Esophagus muscularis mucosa (tissue), 4 donors: ENCODE measurements at regions not wholly inside any gene's neighbourhood (a gene's known extent, or its start where the extent isn't known, plus 50 kb on each side); places are given as distances from the start of the nearest gene placed in this dataset.

Source experiments
- DNase-seq: peaks from one replicate; pipeline ENCODE4 v3.0.0-alpha.2; 2017; ENCODE audit errors: extremely low spot score
- H3K27ac ChIP-seq, 4 donors: fragments of 200-600 bp; sonication (generic); replicated peaks in 1 of 4; 1 replicate in 3 of 4; 2 replicates in 1 of 4; pipeline ENCODE4 v1.5.1; 2016 to 2019; ENCODE audit warnings: mild to moderate bottlenecking in 1 of 4
- H3K27me3 ChIP-seq, 4 donors: fragments of 200-600 bp; sonication (generic); one replicate each; pipeline versions ENCODE4 v1.5.1 to v1.6.0; 2016 to 2019
- H3K36me3 ChIP-seq, 4 donors: fragments of 200-600 bp; sonication (generic); one replicate each; pipeline ENCODE4 v1.5.1; 2016 to 2019
- H3K4me1 ChIP-seq, 4 donors: fragments of 200-600 bp; sonication (generic); one replicate each; pipeline ENCODE4 v1.5.1; 2016 to 2019
- H3K4me3 ChIP-seq, 4 donors: fragments of 200-600 bp; sonication (generic); 1 replicate in 2 of 4; 2 replicates in 2 of 4; pipeline ENCODE4 v1.5.1; 2016 to 2019; ENCODE audit warnings: mild to moderate bottlenecking in 4 of 4, moderate library complexity in 1 of 4
- H3K9me3 ChIP-seq, 4 donors: fragments of 200-600 bp; sonication (generic); 1 replicate in 3 of 4; 2 replicates in 1 of 4; pipeline ENCODE4 v1.5.1; 2016 to 2019
- EP300 ChIP-seq: sonication (generic); formaldehyde crosslinking; IDR thresholded peaks from one replicate; pipeline ENCODE4 v1.6.1; 2017; ENCODE audit warnings: antibody characterized with exemption
- POLR2A ChIP-seq: fragments of 450-650 bp; IDR thresholded peaks from one replicate; pipeline ENCODE4 v1.6.1; 2017; ENCODE audit warnings: antibody characterized with exemption, moderate library complexity, mild to moderate bottlenecking, low read depth
- POLR2AphosphoS5 ChIP-seq, 2 donors: sonication (generic); formaldehyde crosslinking; IDR thresholded peaks; one replicate each; pipeline ENCODE4 v1.6.1; 2017; ENCODE audit warnings: antibody characterized with exemption in 2 of 2
- WGBS: methylation state at CpG from one replicate; pipeline ENCODE4 v1.1.5; 2018; 5-methylcytosine and 5-hydroxymethylcytosine counted together
- intact Hi-C: fragments of 100-400 bp; cut with DNase I; formaldehyde crosslinking; loops from one replicate; pipeline ENCODE4 v1.15.1; 2023
- TF ChIP-seq, protein P1 (sequence below), 3 experiments: fragments of 200-600 bp in 2 of 3; fragments of 450-650 bp in 1 of 3; sonication (generic) in 2 of 3; IDR thresholded peaks; one replicate each; pipeline ENCODE4 v1.5.1; 2017 to 2019; ENCODE audit warnings: antibody characterized with exemption in 3 of 3, mild to moderate bottlenecking in 2 of 3, moderate library complexity in 1 of 3

DNA sequence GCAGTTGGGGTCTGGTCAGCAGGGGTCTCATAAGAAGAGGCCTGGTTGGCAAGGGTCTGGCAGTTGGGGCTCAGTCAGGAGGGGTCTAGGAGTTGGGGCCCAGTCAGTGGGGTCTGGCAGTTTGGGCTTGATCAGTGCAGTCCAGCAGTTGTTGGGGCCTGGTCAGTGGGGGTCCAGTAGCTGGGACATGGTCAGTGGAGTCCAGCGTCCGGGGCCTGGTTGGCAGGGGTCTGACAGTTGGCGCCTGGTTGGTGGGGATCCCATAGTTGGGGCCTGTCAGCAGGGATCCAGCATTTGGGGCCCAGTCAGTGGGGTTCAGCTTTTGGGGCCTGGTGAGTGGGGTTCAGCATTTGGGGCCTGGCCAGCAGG, 60.5 kb upstream of the TPM4 start:
- no peak overlapping the region for H3K27ac ChIP-seq
- intact Hi-C loops: no loop called here
- no peak for DNase-seq

DNA sequence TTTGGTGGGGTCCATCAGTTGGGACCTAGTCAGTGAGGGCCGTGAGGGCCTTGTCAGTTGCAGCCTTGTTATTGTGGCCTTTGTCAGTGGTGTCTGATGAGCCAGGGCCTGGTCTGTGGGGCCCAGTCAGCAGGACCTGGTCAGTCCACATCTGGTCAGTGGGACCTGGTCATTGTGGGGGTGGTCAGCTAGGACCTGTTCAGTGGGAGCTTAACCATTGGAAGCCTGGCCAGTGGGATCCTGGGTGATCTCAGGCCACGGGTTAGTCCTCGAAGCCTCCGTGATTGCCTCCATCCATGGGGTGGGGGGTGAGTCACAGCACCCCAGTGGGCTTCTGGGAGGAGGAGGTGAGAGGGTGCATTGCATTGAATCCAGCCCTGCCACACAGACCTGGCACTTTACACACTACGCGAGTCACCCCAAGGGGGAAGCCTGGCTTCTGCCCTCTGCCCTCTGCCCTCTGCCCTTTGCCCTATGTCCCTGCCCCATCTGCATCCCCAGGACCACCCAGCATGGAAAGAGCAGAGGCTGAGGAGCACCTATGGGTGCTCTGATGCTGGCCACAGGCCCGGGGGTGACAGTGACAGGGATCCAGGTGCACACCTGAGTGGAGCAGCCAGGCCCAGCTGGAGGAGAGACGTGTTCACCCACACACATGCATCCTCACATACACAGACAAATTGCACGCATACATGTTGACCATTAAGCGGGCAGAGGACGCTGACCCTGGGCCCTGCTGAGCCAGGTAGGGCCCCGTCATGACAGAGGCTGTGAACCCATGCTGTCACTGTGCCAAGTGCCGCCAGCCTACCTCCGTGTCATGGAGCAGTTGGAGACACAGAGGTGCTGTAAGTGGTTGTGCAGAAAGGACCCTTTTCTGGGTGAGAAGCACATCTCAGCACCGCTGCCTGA, 59.8 kb upstream of the TPM4 start:
- no peak for TF ChIP-seq POLR2A
- no peak for TF ChIP-seq POLR2AphosphoS5 (IDR thresholded peaks at IDR 0.05)
- TF ChIP-seq, protein P1, sequence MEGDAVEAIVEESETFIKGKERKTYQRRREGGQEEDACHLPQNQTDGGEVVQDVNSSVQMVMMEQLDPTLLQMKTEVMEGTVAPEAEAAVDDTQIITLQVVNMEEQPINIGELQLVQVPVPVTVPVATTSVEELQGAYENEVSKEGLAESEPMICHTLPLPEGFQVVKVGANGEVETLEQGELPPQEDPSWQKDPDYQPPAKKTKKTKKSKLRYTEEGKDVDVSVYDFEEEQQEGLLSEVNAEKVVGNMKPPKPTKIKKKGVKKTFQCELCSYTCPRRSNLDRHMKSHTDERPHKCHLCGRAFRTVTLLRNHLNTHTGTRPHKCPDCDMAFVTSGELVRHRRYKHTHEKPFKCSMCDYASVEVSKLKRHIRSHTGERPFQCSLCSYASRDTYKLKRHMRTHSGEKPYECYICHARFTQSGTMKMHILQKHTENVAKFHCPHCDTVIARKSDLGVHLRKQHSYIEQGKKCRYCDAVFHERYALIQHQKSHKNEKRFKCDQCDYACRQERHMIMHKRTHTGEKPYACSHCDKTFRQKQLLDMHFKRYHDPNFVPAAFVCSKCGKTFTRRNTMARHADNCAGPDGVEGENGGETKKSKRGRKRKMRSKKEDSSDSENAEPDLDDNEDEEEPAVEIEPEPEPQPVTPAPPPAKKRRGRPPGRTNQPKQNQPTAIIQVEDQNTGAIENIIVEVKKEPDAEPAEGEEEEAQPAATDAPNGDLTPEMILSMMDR (IDR thresholded peaks at IDR 0.05): no peak
- TF ChIP-seq EP300: no peak
- H3K36me3 ChIP-seq: no peaks in the 10 kb centered on the region
- DNase-seq: no peak
- no peak overlapping the region for H3K4me3 ChIP-seq
- intact Hi-C loops: no loop called here
- H3K4me1 ChIP-seq: no peaks in the 10 kb centered on the region
- WGBS: 81% methylated on average over 4 of the region's 15 CpGs
- no peak overlapping the region for H3K27ac ChIP-seq
- no peaks in the 10 kb centered on the region for H3K9me3 ChIP-seq
- no peaks in the 10 kb centered on the region for H3K27me3 ChIP-seq

More for the DNA sequence above, 60.5 kb upstream of the TPM4 start:
- 76% methylated on average over 3 of the region's 3 CpGs for WGBS
- TF ChIP-seq POLR2A (no peak), POLR2AphosphoS5 (IDR thresholded peaks at IDR 0.05) (no peak), EP300 (no peak)
- TF ChIP-seq, protein P1 (IDR thresholded peaks at IDR 0.05): no peak
- H3K9me3 ChIP-seq: no peaks in the 10 kb centered on the region
- no peaks in the 10 kb centered on the region for H3K36me3 ChIP-seq
- H3K4me1 ChIP-seq: no peaks in the 10 kb centered on the region
- no peak overlapping the region for H3K4me3 ChIP-seq
- no peaks in the 10 kb centered on the region for H3K27me3 ChIP-seq

DNA sequence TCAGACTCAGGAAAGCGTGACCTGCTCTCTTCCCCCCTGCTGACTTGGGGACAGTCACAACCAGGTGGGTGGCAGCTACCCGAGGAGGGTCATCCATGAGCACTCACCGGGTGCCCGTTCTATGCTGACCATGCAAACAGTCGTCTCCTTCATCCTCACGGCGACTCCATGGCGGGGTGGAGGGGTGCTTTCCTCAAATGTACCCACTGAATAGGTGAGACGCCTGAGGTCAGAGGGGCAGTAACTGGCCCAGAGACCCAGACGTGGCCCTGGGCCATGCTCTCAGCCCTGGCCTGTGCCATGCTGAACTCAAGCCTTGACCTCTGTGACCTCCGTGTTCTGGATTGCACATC, 59.2 kb upstream of the TPM4 start:
- intact Hi-C loops: no loop called here
- no peak for DNase-seq
- H3K4me1 ChIP-seq: no peaks in the 10 kb centered on the region
- no peaks in the 10 kb centered on the region for H3K36me3 ChIP-seq
- no peak overlapping the region for H3K4me3 ChIP-seq
- no peaks in the 10 kb centered on the region for H3K27me3 ChIP-seq
- no peak for TF ChIP-seq POLR2AphosphoS5 (IDR thresholded peaks at IDR 0.05)
- TF ChIP-seq, protein P1 (IDR thresholded peaks at IDR 0.05): no peak
- H3K9me3 ChIP-seq: no peaks in the 10 kb centered on the region
- 100% methylated on average over 7 of the region's 11 CpGs for WGBS
- H3K27ac ChIP-seq: no peak overlapping the region

DNA sequence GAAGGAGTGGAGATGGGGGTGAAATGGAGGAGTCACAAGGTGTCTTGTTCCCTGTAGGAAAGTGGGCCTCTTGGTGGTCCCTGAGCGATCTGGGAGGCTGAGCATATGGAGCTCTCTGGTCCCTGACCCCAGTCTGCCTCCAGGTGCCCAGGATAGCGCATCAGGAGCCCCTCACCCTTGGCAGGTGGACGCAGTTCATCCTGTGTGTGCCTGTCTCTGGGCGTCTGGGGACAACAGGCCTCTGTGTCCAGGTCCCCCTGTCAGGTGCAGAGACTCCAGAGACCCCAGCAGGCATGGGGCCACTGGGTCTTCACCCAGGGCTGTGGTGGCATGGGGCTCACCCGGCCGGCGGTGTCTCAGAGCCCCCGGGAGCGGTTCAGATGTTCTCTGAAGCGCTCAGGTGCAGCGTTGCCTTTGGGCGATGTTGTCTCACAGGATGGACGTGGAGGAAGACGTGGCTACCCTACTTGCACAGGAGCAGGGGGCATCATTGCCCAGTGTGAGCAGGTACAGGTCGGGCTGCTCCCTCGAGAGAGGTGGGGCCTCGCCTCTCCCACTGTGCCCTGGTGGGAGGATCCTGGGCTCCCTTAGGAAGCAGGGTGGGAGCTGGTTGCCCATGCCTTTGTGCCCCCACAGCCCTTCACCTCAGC, 58.1 kb upstream of the TPM4 start:
- 96% methylated on average over 13 of the region's 17 CpGs for WGBS
- H3K4me1 ChIP-seq: no peaks in the 10 kb centered on the region
- no peaks in the 10 kb centered on the region for H3K36me3 ChIP-seq
- intact Hi-C loops: no loop called here
- no peak overlapping the region for H3K27ac ChIP-seq
- DNase-seq: no peak
- TF ChIP-seq POLR2A (no peak), POLR2AphosphoS5 (IDR thresholded peaks at IDR 0.05) (no peak), EP300 (no peak)
- TF ChIP-seq, protein P1 (IDR thresholded peaks at IDR 0.05): no peak
- no peaks in the 10 kb centered on the region for H3K27me3 ChIP-seq
- no peaks in the 10 kb centered on the region for H3K9me3 ChIP-seq
- H3K4me3 ChIP-seq: no peak overlapping the region
